H1 (cell line): ENCODE measurements at regions not wholly inside any gene's neighbourhood (a gene's known extent, or its start where the extent isn't known, plus 50 kb on each side); places are given as distances from the start of the nearest gene placed in this dataset.

Experiments used
- BCL11A ChIP-seq, 2 experiments: IDR thresholded peaks; one replicate each; pipeline ENCODE4 v1.6.1; 2011; ENCODE audit warnings: low read depth in 2 of 2, low read length in 2 of 2, mild to moderate bottlenecking in 2 of 2
- SIX5 ChIP-seq: IDR thresholded peaks from 2 replicates; pipeline ENCODE4 v1.6.1; 2011; ENCODE audit warnings: mild to moderate bottlenecking, low read depth, low read length
- TF ChIP-seq, protein P1 (sequence below): fragments of 300-600 bp; sonication (generic); IDR thresholded peaks from 2 replicates; pipeline ENCODE4 v1.7.1; 2012; ENCODE audit warnings: low read length, moderate library complexity, mild to moderate bottlenecking, inconsistent platforms; ENCODE audit not compliant: insufficient replicate concordance

DNA sequence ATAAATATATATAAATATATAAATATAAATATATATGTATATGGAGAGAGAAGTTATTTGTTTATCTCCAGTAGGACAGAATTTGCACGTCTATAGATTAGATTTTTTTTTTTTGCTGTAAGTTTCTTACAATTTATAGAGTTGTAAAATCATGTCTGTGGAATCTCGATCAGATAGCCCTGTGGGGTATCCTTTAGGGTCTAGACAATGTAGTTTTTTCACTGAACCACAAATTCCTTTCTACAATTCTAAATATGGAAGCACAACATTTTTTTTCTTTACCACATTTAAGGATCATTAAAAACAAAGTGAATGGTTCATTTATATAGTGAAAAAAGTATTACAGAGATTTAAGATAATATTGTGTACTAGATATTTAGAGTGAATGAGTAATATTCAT, 384.2 kb upstream of the ZNF608 start (continued):
- TF ChIP-seq, protein P1, sequence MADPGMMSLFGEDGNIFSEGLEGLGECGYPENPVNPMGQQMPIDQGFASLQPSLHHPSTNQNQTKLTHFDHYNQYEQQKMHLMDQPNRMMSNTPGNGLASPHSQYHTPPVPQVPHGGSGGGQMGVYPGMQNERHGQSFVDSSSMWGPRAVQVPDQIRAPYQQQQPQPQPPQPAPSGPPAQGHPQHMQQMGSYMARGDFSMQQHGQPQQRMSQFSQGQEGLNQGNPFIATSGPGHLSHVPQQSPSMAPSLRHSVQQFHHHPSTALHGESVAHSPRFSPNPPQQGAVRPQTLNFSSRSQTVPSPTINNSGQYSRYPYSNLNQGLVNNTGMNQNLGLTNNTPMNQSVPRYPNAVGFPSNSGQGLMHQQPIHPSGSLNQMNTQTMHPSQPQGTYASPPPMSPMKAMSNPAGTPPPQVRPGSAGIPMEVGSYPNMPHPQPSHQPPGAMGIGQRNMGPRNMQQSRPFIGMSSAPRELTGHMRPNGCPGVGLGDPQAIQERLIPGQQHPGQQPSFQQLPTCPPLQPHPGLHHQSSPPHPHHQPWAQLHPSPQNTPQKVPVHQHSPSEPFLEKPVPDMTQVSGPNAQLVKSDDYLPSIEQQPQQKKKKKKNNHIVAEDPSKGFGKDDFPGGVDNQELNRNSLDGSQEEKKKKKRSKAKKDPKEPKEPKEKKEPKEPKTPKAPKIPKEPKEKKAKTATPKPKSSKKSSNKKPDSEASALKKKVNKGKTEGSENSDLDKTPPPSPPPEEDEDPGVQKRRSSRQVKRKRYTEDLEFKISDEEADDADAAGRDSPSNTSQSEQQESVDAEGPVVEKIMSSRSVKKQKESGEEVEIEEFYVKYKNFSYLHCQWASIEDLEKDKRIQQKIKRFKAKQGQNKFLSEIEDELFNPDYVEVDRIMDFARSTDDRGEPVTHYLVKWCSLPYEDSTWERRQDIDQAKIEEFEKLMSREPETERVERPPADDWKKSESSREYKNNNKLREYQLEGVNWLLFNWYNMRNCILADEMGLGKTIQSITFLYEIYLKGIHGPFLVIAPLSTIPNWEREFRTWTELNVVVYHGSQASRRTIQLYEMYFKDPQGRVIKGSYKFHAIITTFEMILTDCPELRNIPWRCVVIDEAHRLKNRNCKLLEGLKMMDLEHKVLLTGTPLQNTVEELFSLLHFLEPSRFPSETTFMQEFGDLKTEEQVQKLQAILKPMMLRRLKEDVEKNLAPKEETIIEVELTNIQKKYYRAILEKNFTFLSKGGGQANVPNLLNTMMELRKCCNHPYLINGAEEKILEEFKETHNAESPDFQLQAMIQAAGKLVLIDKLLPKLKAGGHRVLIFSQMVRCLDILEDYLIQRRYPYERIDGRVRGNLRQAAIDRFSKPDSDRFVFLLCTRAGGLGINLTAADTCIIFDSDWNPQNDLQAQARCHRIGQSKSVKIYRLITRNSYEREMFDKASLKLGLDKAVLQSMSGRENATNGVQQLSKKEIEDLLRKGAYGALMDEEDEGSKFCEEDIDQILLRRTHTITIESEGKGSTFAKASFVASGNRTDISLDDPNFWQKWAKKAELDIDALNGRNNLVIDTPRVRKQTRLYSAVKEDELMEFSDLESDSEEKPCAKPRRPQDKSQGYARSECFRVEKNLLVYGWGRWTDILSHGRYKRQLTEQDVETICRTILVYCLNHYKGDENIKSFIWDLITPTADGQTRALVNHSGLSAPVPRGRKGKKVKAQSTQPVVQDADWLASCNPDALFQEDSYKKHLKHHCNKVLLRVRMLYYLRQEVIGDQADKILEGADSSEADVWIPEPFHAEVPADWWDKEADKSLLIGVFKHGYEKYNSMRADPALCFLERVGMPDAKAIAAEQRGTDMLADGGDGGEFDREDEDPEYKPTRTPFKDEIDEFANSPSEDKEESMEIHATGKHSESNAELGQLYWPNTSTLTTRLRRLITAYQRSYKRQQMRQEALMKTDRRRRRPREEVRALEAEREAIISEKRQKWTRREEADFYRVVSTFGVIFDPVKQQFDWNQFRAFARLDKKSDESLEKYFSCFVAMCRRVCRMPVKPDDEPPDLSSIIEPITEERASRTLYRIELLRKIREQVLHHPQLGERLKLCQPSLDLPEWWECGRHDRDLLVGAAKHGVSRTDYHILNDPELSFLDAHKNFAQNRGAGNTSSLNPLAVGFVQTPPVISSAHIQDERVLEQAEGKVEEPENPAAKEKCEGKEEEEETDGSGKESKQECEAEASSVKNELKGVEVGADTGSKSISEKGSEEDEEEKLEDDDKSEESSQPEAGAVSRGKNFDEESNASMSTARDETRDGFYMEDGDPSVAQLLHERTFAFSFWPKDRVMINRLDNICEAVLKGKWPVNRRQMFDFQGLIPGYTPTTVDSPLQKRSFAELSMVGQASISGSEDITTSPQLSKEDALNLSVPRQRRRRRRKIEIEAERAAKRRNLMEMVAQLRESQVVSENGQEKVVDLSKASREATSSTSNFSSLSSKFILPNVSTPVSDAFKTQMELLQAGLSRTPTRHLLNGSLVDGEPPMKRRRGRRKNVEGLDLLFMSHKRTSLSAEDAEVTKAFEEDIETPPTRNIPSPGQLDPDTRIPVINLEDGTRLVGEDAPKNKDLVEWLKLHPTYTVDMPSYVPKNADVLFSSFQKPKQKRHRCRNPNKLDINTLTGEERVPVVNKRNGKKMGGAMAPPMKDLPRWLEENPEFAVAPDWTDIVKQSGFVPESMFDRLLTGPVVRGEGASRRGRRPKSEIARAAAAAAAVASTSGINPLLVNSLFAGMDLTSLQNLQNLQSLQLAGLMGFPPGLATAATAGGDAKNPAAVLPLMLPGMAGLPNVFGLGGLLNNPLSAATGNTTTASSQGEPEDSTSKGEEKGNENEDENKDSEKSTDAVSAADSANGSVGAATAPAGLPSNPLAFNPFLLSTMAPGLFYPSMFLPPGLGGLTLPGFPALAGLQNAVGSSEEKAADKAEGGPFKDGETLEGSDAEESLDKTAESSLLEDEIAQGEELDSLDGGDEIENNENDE, result no peak
- no peak for TF ChIP-seq SIX5
- TF ChIP-seq BCL11A (IDR thresholded peaks at IDR 0.05; ENCODE audit: low read depth in 2 of 2, low read length in 2 of 2), result no peak
